DND-41 (cell line): ENCODE measurements at regions not wholly inside any gene's neighbourhood (a gene's known extent, or its start where the extent isn't known, plus 50 kb on each side); places are given as distances from the start of the nearest gene placed in this dataset.

Experiments used
- ATAC-seq: fragments of 200-7000 bp; cut with Tn5 transposase; 3 replicates; pipeline ENCODE4 v1.9.1; 2021; ENCODE audit warnings: low read depth; ENCODE audit not compliant: insufficient read depth
- DNase-seq: peaks from one replicate; pipeline ENCODE4 v3.0.0-alpha.2; 2020
- H2AFZ ChIP-seq: 2 replicates; pipeline ENCODE4 v1.6.0; 2012; ENCODE audit warnings: low read depth, low read length
- H3K27ac ChIP-seq: 2 replicates; pipeline ENCODE4 v1.5.1; 2012; ENCODE audit warnings: low read length, inconsistent platforms
- H3K27me3 ChIP-seq: fragments of 200-600 bp; sonication (generic); 2 replicates; pipeline ENCODE4 v1.6.0; 2012; ENCODE audit warnings: low read length, mild to moderate bottlenecking, inconsistent platforms; ENCODE audit not compliant: insufficient read depth, poor library complexity
- H3K36me3 ChIP-seq: 2 replicates; pipeline ENCODE4 v1.5.1; 2012; ENCODE audit warnings: low read length, inconsistent platforms; ENCODE audit not compliant: insufficient read depth
- H3K4me1 ChIP-seq: 2 replicates; pipeline ENCODE4 v1.5.1; 2012; ENCODE audit warnings: mild to moderate bottlenecking, low read length; ENCODE audit not compliant: insufficient read depth
- H3K4me2 ChIP-seq: 2 replicates; pipeline ENCODE4 v1.6.0; 2012; ENCODE audit warnings: mild to moderate bottlenecking, moderate library complexity, low read length, inconsistent platforms; ENCODE audit not compliant: insufficient read depth
- H3K4me3 ChIP-seq, 2 experiments: fragments of 200-600 bp in 1 of 2; shearing (Covaris generic) in 1 of 2; 2 replicates each; pipeline ENCODE4 v1.5.1; 2012 to 2016; ENCODE audit warnings: inconsistent platforms in 2 of 2, low read length in 2 of 2, mild to moderate bottlenecking in 2 of 2, low read depth in 1 of 2, moderate library complexity in 1 of 2
- H3K79me2 ChIP-seq: 2 replicates; pipeline ENCODE4 v1.6.0; 2012; ENCODE audit warnings: low read length, inconsistent platforms; ENCODE audit not compliant: insufficient read depth
- H3K9ac ChIP-seq: 2 replicates; pipeline ENCODE4 v1.6.0; 2012; ENCODE audit warnings: low read depth, mild to moderate bottlenecking, inconsistent platforms, low read length, moderate library complexity
- H3K9me3 ChIP-seq: 2 replicates; pipeline ENCODE4 v1.5.1; 2012; ENCODE audit warnings: low read length, moderate library complexity, mild to moderate bottlenecking, inconsistent platforms; ENCODE audit not compliant: insufficient read depth, severe bottlenecking
- H4K20me1 ChIP-seq: 2 replicates; pipeline ENCODE4 v1.6.0; 2012; ENCODE audit warnings: low read length; ENCODE audit not compliant: insufficient read depth
- CTCF ChIP-seq: IDR thresholded peaks from 2 replicates; pipeline ENCODE4 v1.5.1; 2012; ENCODE audit warnings: borderline replicate concordance, low read length, moderate library complexity, mild to moderate bottlenecking; ENCODE audit not compliant: poor library complexity, severe bottlenecking; ENCODE audit errors: extremely low read depth
- EZH2 ChIP-seq: IDR thresholded peaks from 3 replicates; pipeline ENCODE4 v1.6.1; 2012; ENCODE audit warnings: borderline replicate concordance, low read depth, mild to moderate bottlenecking, moderate library complexity, low read length, inconsistent platforms; ENCODE audit not compliant: severe bottlenecking

- Histone ChIP-seq H3K9ac (no peak overlapping the region), H3K27ac (no peak overlapping the region), H4K20me1 (no peaks in the 10 kb centered on the region), H3K27me3 (no peaks in the 10 kb centered on the region), H3K4me3 (no peak overlapping the region), H3K4me1 (no peaks in the 10 kb centered on the region), H3K9me3 (no peaks in the 10 kb centered on the region), H3K36me3 (no peaks in the 10 kb centered on the region), H2AFZ (no peak overlapping the region), H3K4me2 (no peak overlapping the region), H3K79me2 (no peaks in the 10 kb centered on the region)
- no peak for ATAC-seq
- no peak for DNase-seq
- TF ChIP-seq CTCF (no peak), EZH2 (no peak)
Measured at GRCh38 chr3:34038131-34038530, 239.7 kb downstream of the PDCD6IP start.

- H3K27ac ChIP-seq: no peak overlapping the region
- no peak overlapping the region for H3K4me2 ChIP-seq
- no peaks in the 10 kb centered on the region for H3K4me1 ChIP-seq
- DNase-seq: no peak
- H3K9me3 ChIP-seq: no peaks in the 10 kb centered on the region
- H2AFZ ChIP-seq: no peak overlapping the region
- H3K27me3 ChIP-seq: no peaks in the 10 kb centered on the region
- TF ChIP-seq EZH2 (no peak), CTCF (no peak)
- no peaks in the 10 kb centered on the region for H3K36me3 ChIP-seq
- no peaks in the 10 kb centered on the region for H3K79me2 ChIP-seq
- no peaks in the 10 kb centered on the region for H4K20me1 ChIP-seq
- no peak overlapping the region for H3K9ac ChIP-seq
- no peak overlapping the region for H3K4me3 ChIP-seq
- ATAC-seq: no peak
Measured at GRCh38 chr3:34046154-34046553, 247.7 kb downstream of the PDCD6IP start.

GRCh38 chr3:34053626-34054025 lies 255.2 kb downstream of the PDCD6IP start:
- ATAC-seq (no peak), DNase-seq (no peak)
- no peaks in the 10 kb centered on the region for H4K20me1 ChIP-seq
- H3K36me3 ChIP-seq: no peaks in the 10 kb centered on the region
- no peak overlapping the region for H3K9ac ChIP-seq
- no peaks in the 10 kb centered on the region for H3K79me2 ChIP-seq
- no peak overlapping the region for H3K27ac ChIP-seq
- no peaks in the 10 kb centered on the region for H3K9me3 ChIP-seq
- TF ChIP-seq CTCF: no peak
- no peak for TF ChIP-seq EZH2
- no peaks in the 10 kb centered on the region for H3K27me3 ChIP-seq
- no peak overlapping the region for H3K4me2 ChIP-seq
- H2AFZ ChIP-seq: no peak overlapping the region
- H3K4me3 ChIP-seq: no peak overlapping the region
- H3K4me1 ChIP-seq: no peaks in the 10 kb centered on the region
